Brain microvascular endothelial cell (primary cell): ENCODE measurements at regions not wholly inside any gene's neighbourhood (a gene's known extent, or its start where the extent isn't known, plus 50 kb on each side); places are given as distances from the start of the nearest gene placed in this dataset.

ENCODE experiments used
- DNase-seq: peaks from one replicate; pipeline ENCODE4 v3.0.0-alpha.2; 2020
- H3K27ac ChIP-seq: fragments of 250-450 bp; sonication (Bioruptor Pico); 2 replicates; pipeline ENCODE4 v1.5.1; 2020; ENCODE audit warnings: mild to moderate bottlenecking, moderate library complexity
- H3K27me3 ChIP-seq: fragments of 250-450 bp; sonication (Bioruptor Pico); replicated peaks from 2 replicates; pipeline ENCODE4 v1.5.1; 2020; ENCODE audit warnings: mild to moderate bottlenecking
- H3K36me3 ChIP-seq: fragments of 250-450 bp; sonication (Bioruptor Pico); replicated peaks from 2 replicates; pipeline ENCODE4 v1.5.1; 2020; ENCODE audit warnings: mild to moderate bottlenecking
- H3K4me3 ChIP-seq: 2 replicates; pipeline ENCODE4 v1.5.1; 2011; ENCODE audit warnings: low read depth, mild to moderate bottlenecking, control low read depth, low read length, moderate library complexity
- CTCF ChIP-seq: IDR thresholded peaks from 2 replicates; pipeline ENCODE4 v1.5.1; 2011; ENCODE audit warnings: low read depth, mild to moderate bottlenecking, moderate library complexity, low read length, control low read depth, inconsistent platforms; ENCODE audit errors: missing control alignments
- in situ Hi-C: cut with HindIII; loops from 2 replicates; pipeline ENCODE4 v1.10.0; 2017; ENCODE audit warnings: low sequenced_read_pairs, low pct_ligation_motif_present

- TF ChIP-seq CTCF, result no peak
- in situ Hi-C loops, result no loop called here
- H3K36me3 ChIP-seq, result no peaks in the 10 kb centered on the region
- H3K4me3 ChIP-seq, result no peak overlapping the region
- DNase-seq, result no peak
- H3K27ac ChIP-seq, result no peak overlapping the region
- H3K27me3 ChIP-seq, result no peaks in the 10 kb centered on the region
Observed at GRCh38 chr4:18397681-18398390, 376.3 kb upstream of the LCORL start.

DNA sequence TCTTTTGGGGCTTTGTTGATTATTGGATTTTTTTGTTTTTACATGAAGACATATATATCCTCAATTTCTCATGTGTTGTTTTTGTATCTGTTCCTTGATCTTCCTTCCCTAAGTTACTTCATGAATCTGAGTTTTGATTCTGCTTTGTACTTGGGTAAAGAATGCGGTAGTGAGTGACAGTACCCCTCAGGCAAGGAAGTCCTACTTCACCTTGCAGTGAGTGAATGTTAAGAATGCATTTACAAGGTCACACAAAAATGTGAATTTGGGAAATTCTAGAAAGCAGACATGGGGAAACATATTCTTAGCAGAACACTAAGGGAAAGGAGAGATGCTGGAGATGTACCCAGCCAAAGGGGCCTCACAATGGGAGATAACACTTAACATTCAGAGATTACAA is 373.1 kb upstream of the LCORL start:
- in situ Hi-C loops, result no loop called here
- Histone ChIP-seq H3K4me3 (no peak overlapping the region), H3K27me3 (no peaks in the 10 kb centered on the region), H3K36me3 (no peaks in the 10 kb centered on the region), H3K27ac (no peak overlapping the region)
- DNase-seq, result no peak
- TF ChIP-seq CTCF, result no peak

DNA sequence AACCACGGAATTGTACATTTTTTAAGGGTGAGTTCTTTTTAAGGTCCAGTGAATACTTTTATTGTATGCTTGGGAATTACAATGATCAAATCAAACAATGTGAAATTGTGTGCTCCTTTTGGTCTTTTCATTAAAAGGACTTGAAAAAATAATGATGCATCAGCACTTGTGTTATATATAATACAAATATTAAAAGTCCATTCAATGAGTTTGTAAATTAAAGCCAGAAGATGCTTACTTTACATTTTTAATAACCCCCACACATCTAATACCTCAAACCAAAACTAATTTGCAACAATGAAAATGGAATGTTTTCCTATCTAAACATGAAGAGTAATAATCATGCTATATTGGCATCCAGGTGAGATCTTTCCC is 369.8 kb upstream of the LCORL start:
- no peak for DNase-seq
- H3K27ac ChIP-seq, result no peak overlapping the region
- in situ Hi-C loops, result no loop called here
- TF ChIP-seq CTCF, result no peak
- no peaks in the 10 kb centered on the region for H3K36me3 ChIP-seq
- H3K4me3 ChIP-seq, result no peak overlapping the region
- H3K27me3 ChIP-seq, result no peaks in the 10 kb centered on the region

GRCh38 chr4:18390655-18391353 is 369.2 kb upstream of the LCORL start:
- no peak overlapping the region for H3K4me3 ChIP-seq
- in situ Hi-C loops, result no loop called here
- TF ChIP-seq CTCF, result no peak
- H3K27ac ChIP-seq, result no peak overlapping the region
- no peak for DNase-seq
- no peaks in the 10 kb centered on the region for H3K27me3 ChIP-seq
- no peaks in the 10 kb centered on the region for H3K36me3 ChIP-seq

DNA sequence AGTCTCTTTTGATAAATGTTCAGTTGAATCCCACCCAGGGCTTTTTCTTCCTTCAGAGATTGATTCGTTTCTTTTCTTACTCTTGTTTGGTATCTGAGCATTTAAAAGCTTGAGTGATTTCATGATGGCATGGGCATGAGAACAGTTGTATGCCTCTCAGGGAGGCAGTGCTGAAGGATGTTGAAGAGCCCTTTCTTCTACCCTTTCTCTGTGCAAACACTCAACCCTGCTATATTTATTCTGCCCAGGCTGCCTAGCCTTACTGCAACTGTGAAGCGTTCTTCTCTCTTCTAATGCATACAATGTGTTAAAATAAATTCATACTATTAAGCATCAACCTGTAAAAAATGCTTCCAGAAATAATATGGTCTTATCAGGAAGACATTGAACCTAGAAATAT is 367.6 kb upstream of the LCORL start:
- TF ChIP-seq CTCF, result no peak
- Histone ChIP-seq H3K4me3 (no peak overlapping the region), H3K27ac (no peak overlapping the region), H3K27me3 (no peaks in the 10 kb centered on the region), H3K36me3 (no peaks in the 10 kb centered on the region)
- DNase-seq, result no peak
- in situ Hi-C loops, result no loop called here
